Right renal cortex interstitium (tissue), 3 donors: ENCODE measurements at regions not wholly inside any gene's neighbourhood (a gene's known extent, or its start where the extent isn't known, plus 50 kb on each side); places are given as distances from the start of the nearest gene placed in this dataset.

Experiments used
- DNase-seq, 3 donors: peaks; one replicate each; pipeline ENCODE4 v3.0.0-alpha.2; 2013; ENCODE audit warnings: low read depth in 3 of 3, low spot score in 2 of 3

- no peak for DNase-seq
Measured at GRCh38 chr10:55400075-55400849, 599.2 kb upstream of the PCDH15 start.

GRCh38 chr10:55398497-55398882, 597.5 kb upstream of the PCDH15 start:
- DNase-seq: no peak

DNA sequence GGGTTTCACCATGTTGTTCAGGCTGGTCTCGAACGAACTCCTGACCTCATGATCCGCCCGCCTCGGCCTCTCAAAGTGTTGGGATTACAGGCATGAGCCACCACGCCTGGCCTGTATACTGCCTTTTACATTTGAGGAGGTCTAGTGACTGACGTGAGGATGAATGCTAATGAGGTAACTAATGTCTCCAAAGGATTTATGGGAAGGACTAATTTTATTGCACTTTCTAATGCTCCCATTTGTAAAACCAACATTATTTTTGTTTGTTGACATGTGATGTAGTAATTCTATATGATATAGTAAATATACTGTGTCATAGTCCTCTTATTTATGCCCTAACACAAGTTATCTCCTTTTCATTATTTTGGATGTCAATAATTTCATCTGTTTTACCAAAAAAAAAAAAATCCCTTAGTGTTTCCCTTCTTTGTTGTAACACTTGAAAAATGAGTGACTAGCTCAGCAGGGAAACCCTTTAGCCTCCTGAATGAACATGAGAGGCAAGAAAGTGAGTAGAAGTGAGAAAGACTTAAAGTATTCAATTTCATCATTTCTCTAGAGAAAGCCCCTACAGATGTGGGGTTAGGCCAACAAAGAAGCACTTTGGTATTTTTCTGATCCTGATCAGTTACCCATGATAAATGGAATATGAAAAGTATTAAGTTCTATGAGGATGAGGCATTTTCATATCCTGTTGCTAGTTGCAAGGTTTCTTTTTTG, 596.9 kb upstream of the PCDH15 start:
- DNase-seq: no peak

DNA sequence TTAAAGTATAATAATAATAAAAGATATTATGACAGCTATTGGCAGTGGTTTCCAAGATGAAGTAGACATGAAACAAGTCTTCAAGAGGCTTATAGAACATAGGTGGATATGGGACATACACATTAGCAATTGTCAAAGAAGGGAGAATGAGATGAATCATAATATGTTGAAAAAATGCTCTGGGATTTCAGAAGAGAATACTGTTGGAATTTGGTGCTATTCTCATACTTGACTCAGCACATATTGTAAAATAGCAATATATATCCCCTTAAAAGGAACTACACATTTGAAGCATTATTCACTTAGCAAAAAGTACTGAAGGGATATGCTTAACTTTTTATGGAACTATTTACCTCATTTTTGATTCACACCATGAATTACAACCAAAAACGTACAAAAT, 577.2 kb upstream of the PCDH15 start:
- no peak for DNase-seq

GRCh38 chr10:55374917-55375316, 573.9 kb upstream of the PCDH15 start:
- no peak for DNase-seq

DNA sequence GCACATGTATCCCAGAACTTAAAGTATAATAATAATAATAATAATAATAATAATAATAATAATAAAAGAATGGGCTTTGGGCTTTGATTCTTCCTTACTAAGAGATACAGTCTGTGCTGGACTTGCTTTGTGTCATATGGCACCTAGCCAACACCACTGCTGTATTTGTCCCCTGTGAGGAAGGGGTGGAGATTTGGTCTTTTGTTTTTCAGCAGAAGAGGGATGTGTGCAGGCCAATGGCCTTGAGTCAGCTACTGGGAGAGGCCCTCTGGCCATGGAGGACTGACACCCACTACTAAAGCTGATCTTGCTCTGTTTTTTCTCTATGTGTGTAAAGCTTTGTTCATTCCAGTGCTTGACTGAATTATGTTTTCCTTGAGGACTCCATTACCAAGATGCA, 573.0 kb upstream of the PCDH15 start:
- DNase-seq: no peak

DNA sequence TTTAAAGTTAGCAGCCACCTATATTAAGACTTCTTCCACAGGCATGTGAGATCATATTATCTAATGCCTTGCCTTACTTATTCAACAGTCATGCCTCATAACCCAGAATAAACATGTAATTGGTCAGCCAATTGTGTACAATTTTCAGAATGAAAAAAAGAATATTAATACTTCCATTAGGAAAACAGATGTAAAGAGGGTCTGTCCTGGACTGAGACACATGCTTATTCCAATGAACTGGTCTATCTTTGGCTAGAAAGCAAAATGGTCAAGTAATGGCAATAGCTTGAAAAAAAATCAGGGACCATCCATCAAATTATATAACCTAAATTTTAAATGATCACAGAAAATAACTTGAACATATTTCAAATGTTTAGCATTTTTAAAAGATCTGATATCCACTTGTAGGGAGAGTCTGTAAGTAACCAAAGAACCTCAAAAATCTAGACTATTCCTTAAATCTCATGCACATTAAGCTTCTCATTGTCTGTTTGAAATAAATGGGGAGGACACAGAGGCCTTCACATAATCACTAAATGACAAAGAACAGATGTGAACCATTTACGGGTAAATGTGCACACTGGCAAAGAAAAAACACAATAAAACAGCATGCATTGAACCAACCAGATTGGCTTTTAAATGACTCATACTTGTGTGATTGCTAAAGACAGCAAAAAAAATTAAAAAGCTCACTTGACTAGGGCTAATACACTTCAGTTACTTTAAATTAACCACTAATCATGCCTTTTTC, 568.8 kb upstream of the PCDH15 start:
- DNase-seq: no peak

DNA sequence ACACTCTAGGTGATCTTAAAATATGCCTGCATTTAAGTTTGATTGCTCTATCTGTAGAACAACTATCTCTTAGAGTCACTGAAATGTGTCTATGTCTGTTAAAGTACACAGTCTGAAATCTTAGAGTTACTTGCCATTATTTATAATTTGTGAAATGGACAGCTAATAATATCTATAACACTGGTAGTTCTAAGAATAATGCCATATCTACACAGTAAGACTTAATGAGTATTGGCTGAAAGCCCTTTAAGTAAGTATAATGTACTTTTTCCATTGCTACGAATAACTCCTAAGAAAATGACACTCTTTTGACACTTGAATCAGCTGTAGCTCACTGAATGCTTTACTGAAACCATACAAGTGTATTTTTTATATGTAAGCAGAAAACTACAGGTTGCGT, 567.4 kb upstream of the PCDH15 start:
- no peak for DNase-seq

DNA sequence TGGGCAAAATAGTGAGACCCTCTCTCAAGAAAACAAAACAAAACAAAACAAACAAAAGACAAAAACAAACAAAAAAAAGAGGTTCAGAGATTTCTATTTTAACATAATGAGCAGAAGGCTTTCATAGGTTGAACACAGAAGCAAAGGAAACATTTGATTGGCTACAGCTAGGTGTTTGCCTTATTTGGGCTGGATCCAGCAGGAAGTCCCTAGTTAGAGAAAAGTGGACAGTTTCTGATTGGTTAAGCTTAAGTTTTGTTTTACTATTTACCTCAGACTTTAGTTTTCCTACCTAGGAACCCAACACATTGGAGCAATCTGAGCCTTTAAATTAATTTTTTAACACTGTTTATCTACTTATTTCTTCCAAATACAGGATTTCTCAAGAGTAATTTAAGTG, 566.5 kb upstream of the PCDH15 start:
- DNase-seq: no peak

- no peak for DNase-seq
Measured at GRCh38 chr10:55358539-55358938, 557.5 kb upstream of the PCDH15 start.

- no peak for DNase-seq
Measured at GRCh38 chr10:55353414-55353813, 552.4 kb upstream of the PCDH15 start.

DNA sequence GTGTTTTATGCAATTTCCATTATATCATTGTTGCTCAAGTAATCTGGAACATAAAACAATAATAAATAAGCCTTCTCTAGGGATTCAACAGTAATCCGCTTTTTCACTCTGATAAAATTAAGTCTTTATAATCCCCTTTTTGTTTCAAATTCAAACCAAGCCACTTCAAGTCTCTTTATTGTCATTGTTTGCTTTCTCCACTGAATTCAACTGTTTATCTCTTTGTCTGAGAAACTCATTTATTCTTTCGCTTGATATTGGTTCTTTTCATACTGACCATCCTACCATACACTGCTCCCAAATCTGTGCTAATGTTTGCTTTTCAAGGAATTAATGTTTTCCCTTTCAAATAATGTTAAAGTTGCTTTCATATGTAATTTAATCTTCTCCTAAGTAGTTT, 550.4 kb upstream of the PCDH15 start:
- no peak for DNase-seq

GRCh38 chr10:55348534-55348933, 547.5 kb upstream of the PCDH15 start:
- no peak for DNase-seq

GRCh38 chr10:55330486-55330885, 529.5 kb upstream of the PCDH15 start:
- no peak for DNase-seq

DNA sequence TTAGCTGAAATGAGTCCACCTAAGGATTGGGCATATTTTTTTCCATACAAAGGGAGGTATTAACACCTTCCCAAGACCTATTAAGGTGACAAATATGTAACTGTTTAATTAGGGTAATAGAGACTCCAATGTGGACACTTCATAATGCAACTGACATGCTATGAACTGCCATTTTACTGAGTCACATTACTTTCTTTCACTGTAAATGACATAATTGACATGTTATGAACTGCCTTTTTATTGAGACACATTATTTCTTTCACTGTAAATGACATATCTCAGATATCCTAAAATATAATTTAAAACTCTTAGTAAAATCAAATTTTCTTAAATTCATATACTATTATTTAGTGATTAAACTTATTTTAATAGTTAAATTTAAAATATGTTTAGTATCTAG, 528.8 kb upstream of the PCDH15 start:
- no peak for DNase-seq

GRCh38 chr10:55320187-55320700, 519.2 kb upstream of the PCDH15 start:
- DNase-seq: no peak

DNA sequence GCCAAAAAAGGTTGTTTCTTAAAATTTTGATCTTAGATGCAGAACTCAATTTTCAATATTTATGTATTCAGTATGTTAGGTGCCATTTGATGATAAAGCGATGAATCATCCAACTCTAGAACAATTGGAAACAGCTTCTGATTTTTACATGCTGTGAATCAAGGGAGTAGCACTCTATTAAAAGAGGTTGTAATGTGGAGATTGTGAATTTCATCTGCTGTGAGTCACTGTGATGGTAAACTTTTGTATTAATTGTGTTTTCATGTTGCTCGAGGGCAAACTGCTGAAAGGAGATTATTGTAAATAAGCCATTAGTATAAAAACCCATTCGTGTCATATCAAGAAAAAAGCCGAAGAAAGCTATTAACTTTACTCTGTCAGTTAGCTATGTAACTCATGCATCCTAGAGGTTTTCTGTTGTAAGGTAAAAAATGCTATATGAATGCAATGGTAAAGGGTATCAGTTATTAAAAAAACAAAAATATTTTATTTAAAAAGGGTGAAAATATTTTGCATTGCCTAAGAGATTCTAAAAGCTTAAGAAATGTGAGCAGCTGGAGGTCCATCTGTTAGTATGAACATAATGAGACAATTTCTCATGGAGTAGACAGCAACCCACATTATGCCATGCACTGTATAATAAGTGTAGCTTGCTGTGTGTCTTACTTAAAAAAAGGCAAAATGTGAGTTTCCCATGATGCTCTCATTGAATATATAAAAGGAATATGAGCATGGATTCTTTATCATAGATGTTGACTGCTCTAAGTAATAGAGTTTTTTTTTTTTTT, 511.0 kb upstream of the PCDH15 start:
- DNase-seq: no peak

GRCh38 chr10:55310143-55310542, 509.1 kb upstream of the PCDH15 start:
- no peak for DNase-seq

GRCh38 chr10:55305285-55305684, 504.3 kb upstream of the PCDH15 start:
- no peak for DNase-seq

- DNase-seq: no peak
Measured at GRCh38 chr10:55287346-55287745, 486.3 kb upstream of the PCDH15 start.

DNA sequence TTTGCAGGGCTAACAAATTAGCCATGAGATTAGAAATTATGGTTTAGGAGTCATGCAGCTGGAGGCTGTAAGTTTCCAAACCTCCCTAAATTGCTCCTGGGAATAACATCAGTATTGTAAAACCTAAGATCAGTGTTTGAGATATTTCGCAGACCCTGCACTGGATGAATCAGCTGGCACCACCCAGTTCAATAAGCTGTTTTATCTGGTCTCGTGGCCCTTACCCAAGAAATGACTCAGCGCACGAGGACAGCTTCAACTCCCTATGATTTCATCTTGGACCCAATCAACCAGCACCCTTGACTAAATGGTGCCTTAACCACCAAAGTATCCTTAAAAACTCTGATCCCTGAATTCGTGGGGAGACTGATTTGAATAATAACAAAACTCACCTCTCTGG, 482.0 kb upstream of the PCDH15 start:
- no peak for DNase-seq
